WERI-Rb-1 (cell line): ENCODE measurements at regions not wholly inside any gene's neighbourhood (a gene's known extent, or its start where the extent isn't known, plus 50 kb on each side); places are given as distances from the start of the nearest gene placed in this dataset.

Experiments
- DNase-seq: peaks from one replicate; pipeline ENCODE4 v3.0.0-alpha.2; 2020
- H3K27ac ChIP-seq: fragments of 250-450 bp; sonication (Bioruptor Pico); 2 replicates; pipeline ENCODE4 v1.5.1; 2020; ENCODE audit warnings: mild to moderate bottlenecking, moderate library complexity
- H3K27me3 ChIP-seq: fragments of 250-450 bp; sonication (Bioruptor Pico); 2 replicates; pipeline ENCODE4 v1.5.1; 2021; ENCODE audit warnings: mild to moderate bottlenecking, low read depth, moderate library complexity; ENCODE audit not compliant: insufficient read depth, severe bottlenecking
- H3K36me3 ChIP-seq: fragments of 250-450 bp; sonication (Bioruptor Pico); 2 replicates; pipeline ENCODE4 v1.5.1; 2020; ENCODE audit warnings: mild to moderate bottlenecking, moderate library complexity
- H3K4me3 ChIP-seq: 2 replicates; pipeline ENCODE4 v1.5.1; 2011; ENCODE audit warnings: low read depth, mild to moderate bottlenecking, control low read depth, low read length
- H3K9me3 ChIP-seq: fragments of 250-450 bp; sonication (Bioruptor Pico); 2 replicates; pipeline ENCODE4 v1.5.1; 2021; ENCODE audit warnings: mild to moderate bottlenecking, moderate library complexity; ENCODE audit not compliant: severe bottlenecking
- TF ChIP-seq, protein P1 (sequence below): IDR thresholded peaks from 2 replicates; pipeline ENCODE4 v1.5.1; 2011; ENCODE audit warnings: low read depth, mild to moderate bottlenecking, control low read depth, inconsistent platforms, low read length

DNA sequence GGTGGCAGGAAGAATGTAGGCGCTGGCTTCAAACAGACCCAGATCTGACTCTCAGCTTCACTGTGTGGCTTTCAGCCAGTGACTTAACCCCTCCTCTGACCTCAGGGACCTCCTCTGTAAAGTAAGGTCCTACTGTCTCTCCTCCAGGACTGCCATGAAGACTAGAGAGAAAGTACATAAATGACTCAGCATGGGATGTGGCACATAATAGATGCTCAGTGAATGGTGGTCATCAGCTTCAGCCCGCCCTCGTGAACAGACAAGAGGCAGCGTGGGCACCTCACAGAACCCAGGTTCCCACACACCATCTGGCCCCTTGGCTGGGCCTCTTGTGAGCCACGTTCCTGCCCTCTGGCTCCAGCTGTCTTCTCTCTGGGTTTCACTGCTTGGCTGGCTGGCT is 126.0 kb downstream of the SYF2 start:
- Histone ChIP-seq H3K27me3 (no peaks in the 10 kb centered on the region), H3K27ac (no peak overlapping the region), H3K36me3 (no peaks in the 10 kb centered on the region), H3K4me3 (no peak overlapping the region), H3K9me3 (peaks cover 7% of the 10 kb centered on the region)
- DNase-seq, result no peak
- TF ChIP-seq, protein P1, sequence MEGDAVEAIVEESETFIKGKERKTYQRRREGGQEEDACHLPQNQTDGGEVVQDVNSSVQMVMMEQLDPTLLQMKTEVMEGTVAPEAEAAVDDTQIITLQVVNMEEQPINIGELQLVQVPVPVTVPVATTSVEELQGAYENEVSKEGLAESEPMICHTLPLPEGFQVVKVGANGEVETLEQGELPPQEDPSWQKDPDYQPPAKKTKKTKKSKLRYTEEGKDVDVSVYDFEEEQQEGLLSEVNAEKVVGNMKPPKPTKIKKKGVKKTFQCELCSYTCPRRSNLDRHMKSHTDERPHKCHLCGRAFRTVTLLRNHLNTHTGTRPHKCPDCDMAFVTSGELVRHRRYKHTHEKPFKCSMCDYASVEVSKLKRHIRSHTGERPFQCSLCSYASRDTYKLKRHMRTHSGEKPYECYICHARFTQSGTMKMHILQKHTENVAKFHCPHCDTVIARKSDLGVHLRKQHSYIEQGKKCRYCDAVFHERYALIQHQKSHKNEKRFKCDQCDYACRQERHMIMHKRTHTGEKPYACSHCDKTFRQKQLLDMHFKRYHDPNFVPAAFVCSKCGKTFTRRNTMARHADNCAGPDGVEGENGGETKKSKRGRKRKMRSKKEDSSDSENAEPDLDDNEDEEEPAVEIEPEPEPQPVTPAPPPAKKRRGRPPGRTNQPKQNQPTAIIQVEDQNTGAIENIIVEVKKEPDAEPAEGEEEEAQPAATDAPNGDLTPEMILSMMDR, result no peak

DNA sequence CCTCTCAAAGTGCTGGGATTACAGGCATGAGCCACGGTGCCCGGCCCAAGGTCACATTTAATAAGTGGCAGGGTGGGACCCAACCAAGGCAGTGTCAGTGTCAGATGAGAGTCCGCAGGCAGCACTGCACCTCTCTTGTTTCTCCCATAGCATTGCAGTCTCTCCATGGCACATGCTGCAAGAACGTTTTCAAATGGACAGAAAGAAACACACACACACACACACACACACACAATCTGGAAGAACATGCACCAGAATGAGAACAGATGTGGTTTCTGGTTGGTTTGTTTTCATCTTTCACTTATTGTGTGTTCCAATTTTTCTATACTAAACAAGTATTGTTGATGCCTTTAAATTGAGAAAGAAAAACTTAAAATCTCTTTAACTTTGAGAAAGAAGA is 126.5 kb downstream of the SYF2 start:
- H3K9me3 ChIP-seq, result peaks cover 7% of the 10 kb centered on the region
- no peaks in the 10 kb centered on the region for H3K36me3 ChIP-seq
- no peak overlapping the region for H3K27ac ChIP-seq
- no peak overlapping the region for H3K4me3 ChIP-seq
- TF ChIP-seq, protein P1, result no peak
- H3K27me3 ChIP-seq, result no peaks in the 10 kb centered on the region
- DNase-seq, result no peak

DNA sequence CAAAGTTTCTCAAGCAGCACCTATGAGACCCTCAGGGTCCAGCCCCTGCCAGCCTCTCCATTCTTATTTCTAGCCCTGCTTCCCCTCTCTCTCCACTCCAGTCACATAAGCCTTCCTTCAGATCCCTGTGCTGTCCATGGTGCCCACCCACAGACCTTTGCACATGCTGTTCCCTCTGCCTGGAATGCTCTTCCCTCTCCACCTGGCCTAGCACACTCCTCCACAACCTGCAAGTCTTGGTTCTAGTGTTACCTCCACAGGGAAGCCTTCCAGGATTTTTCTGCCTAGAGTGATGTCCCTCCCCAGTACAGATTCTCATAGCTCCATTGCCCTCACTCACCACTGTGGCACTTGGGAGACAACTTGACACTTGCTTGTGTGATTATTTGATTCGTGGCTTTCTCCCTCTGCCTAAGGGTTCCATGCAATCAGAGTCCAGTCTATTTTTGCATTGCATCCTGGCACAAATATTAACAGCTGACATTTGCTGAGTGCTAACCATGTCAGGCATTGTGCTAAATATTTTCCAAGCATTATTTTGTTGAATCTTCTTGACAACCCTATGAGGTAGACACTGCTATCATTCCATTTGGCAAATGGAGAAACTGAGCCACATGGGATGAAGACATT is 127.3 kb downstream of the SYF2 start:
- Histone ChIP-seq H3K9me3 (peaks cover 7% of the 10 kb centered on the region), H3K27me3 (no peaks in the 10 kb centered on the region), H3K27ac (no peak overlapping the region), H3K4me3 (no peak overlapping the region), H3K36me3 (no peaks in the 10 kb centered on the region)
- TF ChIP-seq, protein P1, result no peak
- no peak for DNase-seq

DNA sequence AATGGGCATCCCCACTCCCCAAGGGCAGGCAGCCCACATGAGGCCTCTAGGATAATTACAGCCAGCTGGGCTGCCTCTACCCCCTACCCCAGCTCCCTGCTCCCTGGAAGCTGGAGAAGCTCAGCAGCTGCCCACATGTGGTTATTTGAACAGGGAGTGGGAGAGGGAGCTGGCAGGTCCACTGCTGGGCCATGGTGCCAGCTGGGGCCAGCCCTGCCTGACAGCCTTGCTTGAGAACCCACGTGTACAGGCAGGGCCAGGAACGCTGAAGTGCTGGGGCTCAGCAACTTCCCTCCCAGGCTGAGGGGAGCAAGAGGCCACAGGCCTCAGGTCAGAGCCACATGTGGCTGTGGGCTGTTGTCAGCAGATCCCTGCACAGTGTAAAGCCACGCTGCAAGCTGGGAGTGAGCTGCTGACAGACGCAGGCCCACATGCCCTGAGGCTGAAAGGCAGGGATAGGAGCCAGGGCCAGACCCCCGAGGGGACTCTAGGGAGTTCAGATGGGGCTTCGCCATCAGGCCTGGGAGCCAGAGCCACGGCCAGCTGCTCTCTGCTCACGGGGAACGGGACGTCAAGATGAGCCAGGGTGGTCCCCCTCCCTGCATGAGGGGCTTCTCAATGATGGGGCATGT is 129.0 kb downstream of the SYF2 start:
- H3K36me3 ChIP-seq, result no peaks in the 10 kb centered on the region
- no peaks in the 10 kb centered on the region for H3K27me3 ChIP-seq
- H3K27ac ChIP-seq, result no peak overlapping the region
- DNase-seq, result no peak
- TF ChIP-seq, protein P1, result no peak
- no peaks in the 10 kb centered on the region for H3K9me3 ChIP-seq
- no peak overlapping the region for H3K4me3 ChIP-seq

DNA sequence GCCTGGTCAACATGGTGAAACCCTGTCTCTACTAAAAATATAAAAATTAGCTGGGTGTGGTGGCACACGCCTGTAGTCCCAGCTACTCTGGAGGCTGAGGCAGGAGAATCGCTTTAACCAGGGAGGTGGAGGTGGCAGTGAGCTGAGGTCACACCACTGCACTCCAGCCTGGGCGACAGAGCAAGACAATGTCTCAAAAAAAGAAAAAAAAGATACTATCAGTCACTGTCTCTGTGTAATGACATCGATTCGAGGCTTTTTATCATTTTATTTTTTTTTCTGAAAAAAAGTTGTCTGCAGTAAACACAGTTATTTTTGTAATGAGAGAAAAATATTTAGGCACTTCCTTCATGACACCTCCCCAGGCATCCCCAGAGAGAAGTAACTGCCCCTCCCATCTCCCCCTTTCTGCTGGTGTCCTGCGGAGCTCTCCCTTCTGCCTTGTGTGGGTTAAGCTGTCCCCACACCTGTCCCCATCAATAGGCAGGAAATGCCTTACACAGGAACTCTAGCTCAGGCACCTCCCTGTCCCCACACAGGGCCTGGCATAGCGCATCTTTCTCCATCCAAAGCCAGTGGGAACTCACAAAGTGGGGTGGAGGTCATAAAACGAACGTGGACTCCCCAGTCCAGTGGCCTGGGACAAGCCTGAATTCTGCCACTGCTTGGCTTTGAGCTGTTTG is 132.0 kb downstream of the SYF2 start:
- Histone ChIP-seq H3K36me3 (no peaks in the 10 kb centered on the region), H3K27ac (no peak overlapping the region), H3K9me3 (no peaks in the 10 kb centered on the region), H3K27me3 (no peaks in the 10 kb centered on the region), H3K4me3 (no peak overlapping the region)
- TF ChIP-seq, protein P1, result no peak
- DNase-seq, result no peak
